Ectodermal cell (in vitro differentiated cells): ENCODE measurements at regions not wholly inside any gene's neighbourhood (a gene's known extent, or its start where the extent isn't known, plus 50 kb on each side); places are given as distances from the start of the nearest gene placed in this dataset.

Experiments used
- H3K27ac ChIP-seq: 2 replicates; pipeline ENCODE4 v1.7.0; 2013; ENCODE audit warnings: mild to moderate bottlenecking, low read depth, low read length; ENCODE audit not compliant: insufficient read depth, poor library complexity, severe bottlenecking
- H3K27me3 ChIP-seq: 2 replicates; pipeline ENCODE4 v1.7.0; 2013; ENCODE audit warnings: mild to moderate bottlenecking, low read length; ENCODE audit not compliant: insufficient read depth, control insufficient read depth, poor library complexity, severe bottlenecking
- H3K36me3 ChIP-seq: one replicate; pipeline ENCODE4 v1.7.0; 2013; ENCODE audit warnings: low read length; ENCODE audit not compliant: control insufficient read depth, insufficient read depth
- H3K4me1 ChIP-seq: one replicate; pipeline ENCODE4 v1.7.0; 2013; ENCODE audit warnings: low read length; ENCODE audit not compliant: control insufficient read depth, insufficient read depth
- H3K4me3 ChIP-seq: 2 replicates; pipeline ENCODE4 v1.7.0; 2013; ENCODE audit warnings: low read depth, low read length, control low read depth; ENCODE audit not compliant: insufficient read depth
- H3K9me3 ChIP-seq: 2 replicates; pipeline ENCODE4 v1.7.0; 2013; ENCODE audit warnings: mild to moderate bottlenecking, low read length, moderate library complexity; ENCODE audit not compliant: control insufficient read depth
- WGBS, 2 experiments: methylation state at CpG; one replicate each; pipeline ENCODE4 v1.1.7; 2013; ENCODE audit warnings: missing lambda C conversion rate in 2 of 2; 5-methylcytosine and 5-hydroxymethylcytosine counted together

- H3K4me1 ChIP-seq: no peaks in the 10 kb centered on the region
- H3K27ac ChIP-seq: no peak overlapping the region
- H3K27me3 ChIP-seq: no peaks in the 10 kb centered on the region
- H3K36me3 ChIP-seq: no peaks in the 10 kb centered on the region
- WGBS, 2 experiments: 100% methylated on average over 1 of the region's 1 CpG
- H3K9me3 ChIP-seq: no peaks in the 10 kb centered on the region
- H3K4me3 ChIP-seq: no peak overlapping the region
Observed at GRCh38 chr13:85536706-85537105, 262.5 kb downstream of the SLITRK6 start.

GRCh38 chr13:85535316-85536084, 263.7 kb downstream of the SLITRK6 start:
- H3K4me1 ChIP-seq: no peaks in the 10 kb centered on the region
- H3K27ac ChIP-seq: no peak overlapping the region
- H3K27me3 ChIP-seq: no peaks in the 10 kb centered on the region
- H3K9me3 ChIP-seq: no peaks in the 10 kb centered on the region
- no peaks in the 10 kb centered on the region for H3K36me3 ChIP-seq
- H3K4me3 ChIP-seq: no peak overlapping the region
- 81 to 96% methylated on average over 2 to 3 of the region's 4 CpGs for WGBS, 2 experiments

DNA sequence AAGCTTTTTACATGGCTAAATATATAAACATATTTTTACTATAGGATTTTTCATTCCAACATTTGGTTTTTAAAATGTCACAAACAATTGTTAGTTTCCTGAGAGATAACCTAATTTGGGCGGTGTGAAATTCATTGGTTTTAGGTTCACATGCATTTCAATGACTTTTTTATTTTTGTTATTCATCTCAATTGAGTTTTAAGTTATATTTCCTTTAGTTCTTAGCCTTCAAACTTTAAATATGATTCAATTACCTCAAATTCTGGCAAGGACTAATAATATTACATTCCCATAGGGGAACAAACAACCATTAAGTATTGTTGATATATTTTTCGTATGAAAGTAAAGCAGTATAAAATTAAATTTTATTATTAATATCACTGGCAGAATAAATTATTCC, 265.3 kb downstream of the SLITRK6 start:
- Histone ChIP-seq H3K4me1 (no peaks in the 10 kb centered on the region), H3K9me3 (no peaks in the 10 kb centered on the region), H3K4me3 (no peak overlapping the region), H3K36me3 (no peaks in the 10 kb centered on the region), H3K27ac (no peak overlapping the region), H3K27me3 (no peaks in the 10 kb centered on the region)
- WGBS, 2 experiments: no CpG with 5 or more reads among the region's 2 CpGs

GRCh38 chr13:85529218-85529594, 270.0 kb downstream of the SLITRK6 start:
- Histone ChIP-seq H3K27ac (no peak overlapping the region), H3K4me3 (no peak overlapping the region), H3K36me3 (no peaks in the 10 kb centered on the region), H3K27me3 (no peaks in the 10 kb centered on the region), H3K9me3 (no peaks in the 10 kb centered on the region), H3K4me1 (no peaks in the 10 kb centered on the region)
- WGBS, 2 experiments: 90 to 98% methylated on average over 2 of the region's 2 CpGs

- no peaks in the 10 kb centered on the region for H3K27me3 ChIP-seq
- 85 to 93% methylated on average over 3 of the region's 3 CpGs for WGBS, 2 experiments
- H3K4me3 ChIP-seq: no peak overlapping the region
- H3K36me3 ChIP-seq: no peaks in the 10 kb centered on the region
- peak overlapping the region; percentile 20 for H3K27ac ChIP-seq
- no peaks in the 10 kb centered on the region for H3K9me3 ChIP-seq
- no peaks in the 10 kb centered on the region for H3K4me1 ChIP-seq
Observed at GRCh38 chr13:85528491-85529217, 270.6 kb downstream of the SLITRK6 start.

GRCh38 chr13:85527316-85527715, 271.9 kb downstream of the SLITRK6 start:
- 93 to 94% methylated on average over 4 of the region's 4 CpGs for WGBS, 2 experiments

DNA sequence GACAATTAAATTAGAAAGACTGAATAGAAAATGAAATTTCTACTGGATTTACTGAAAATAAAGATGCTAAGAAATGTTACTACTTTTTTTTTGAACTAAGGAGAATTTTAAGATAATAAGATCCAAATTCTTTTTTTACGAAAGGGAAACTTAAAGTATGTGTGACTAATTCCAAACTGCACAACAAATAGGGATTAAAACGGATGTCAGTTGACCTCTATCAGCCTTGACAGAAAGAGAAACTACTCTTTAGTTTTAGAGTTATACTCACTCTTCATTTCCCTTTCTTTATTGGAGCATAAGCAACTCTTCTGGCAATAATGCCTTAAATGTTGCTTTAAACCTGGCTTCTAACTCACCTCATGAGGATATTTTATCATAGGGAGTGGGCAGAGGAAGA, 273.8 kb downstream of the SLITRK6 start:
- H3K36me3 ChIP-seq: no peaks in the 10 kb centered on the region
- no peak overlapping the region for H3K27ac ChIP-seq
- no peaks in the 10 kb centered on the region for H3K4me1 ChIP-seq
- WGBS, 2 experiments: 92 to 97% methylated on average over 2 of the region's 2 CpGs
- no peaks in the 10 kb centered on the region for H3K9me3 ChIP-seq
- no peaks in the 10 kb centered on the region for H3K27me3 ChIP-seq
- no peak overlapping the region for H3K4me3 ChIP-seq

More at GRCh38 chr13:85527316-85527715, 271.9 kb downstream of the SLITRK6 start:
- Histone ChIP-seq H3K27ac (no peak overlapping the region), H3K4me1 (no peaks in the 10 kb centered on the region), H3K4me3 (no peak overlapping the region), H3K27me3 (no peaks in the 10 kb centered on the region), H3K9me3 (no peaks in the 10 kb centered on the region), H3K36me3 (no peaks in the 10 kb centered on the region)

- H3K36me3 ChIP-seq: no peaks in the 10 kb centered on the region
- no peaks in the 10 kb centered on the region for H3K4me1 ChIP-seq
- H3K27me3 ChIP-seq: no peaks in the 10 kb centered on the region
- no peaks in the 10 kb centered on the region for H3K9me3 ChIP-seq
- no peak overlapping the region for H3K4me3 ChIP-seq
- no peak overlapping the region for H3K27ac ChIP-seq
- WGBS, 2 experiments: 93 to 94% methylated on average over 2 of the region's 2 CpGs
Observed at GRCh38 chr13:85521657-85522056, 277.6 kb downstream of the SLITRK6 start.

DNA sequence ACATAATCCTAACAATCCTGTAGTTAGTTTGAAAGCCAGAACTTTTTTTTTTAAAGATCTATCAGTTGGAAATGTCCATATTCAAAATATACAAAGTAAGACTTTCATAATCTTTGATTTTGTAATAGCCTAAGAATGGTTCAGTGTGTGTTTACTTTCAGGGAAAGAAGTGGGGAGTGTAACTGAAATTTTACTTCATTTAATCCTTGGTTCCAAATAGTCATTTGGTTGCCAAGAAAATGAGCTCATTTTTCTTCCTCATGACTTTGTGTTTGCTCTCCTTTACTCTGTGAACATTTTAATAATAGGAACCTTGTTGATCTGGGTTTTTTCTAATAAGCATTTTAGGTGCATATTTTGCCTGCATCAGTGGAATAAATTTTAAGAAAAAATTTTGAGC, 278.8 kb downstream of the SLITRK6 start:
- Histone ChIP-seq H3K27ac (no peak overlapping the region), H3K4me3 (no peak overlapping the region)

DNA sequence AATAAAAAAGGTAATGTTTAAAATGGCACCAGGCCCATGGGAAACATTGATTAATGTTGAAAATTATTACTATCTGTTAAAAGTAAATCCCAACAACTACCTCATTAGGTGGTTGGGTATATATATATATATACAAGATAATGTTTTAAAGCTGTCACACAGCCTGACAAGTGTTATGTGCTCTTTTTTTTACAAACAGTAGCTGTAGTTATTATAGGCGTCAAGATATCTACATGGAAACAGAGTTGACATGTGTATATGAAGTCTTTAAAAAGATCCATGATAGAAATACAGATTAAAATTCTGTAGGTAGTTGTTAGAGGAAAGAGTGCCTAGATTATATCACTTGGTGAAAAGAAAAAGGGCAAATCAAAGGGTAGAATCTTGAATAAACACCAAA, 279.9 kb downstream of the SLITRK6 start:
- Histone ChIP-seq H3K36me3 (no peaks in the 10 kb centered on the region), H3K27ac (no peak overlapping the region), H3K4me1 (no peaks in the 10 kb centered on the region), H3K27me3 (no peaks in the 10 kb centered on the region), H3K9me3 (no peaks in the 10 kb centered on the region), H3K4me3 (no peak overlapping the region)
- WGBS, 2 experiments: 56 to 67% methylated on average over 1 of the region's 1 CpG

More for the DNA sequence above, 278.8 kb downstream of the SLITRK6 start:
- Histone ChIP-seq H3K36me3 (no peaks in the 10 kb centered on the region), H3K9me3 (no peaks in the 10 kb centered on the region), H3K4me1 (no peaks in the 10 kb centered on the region), H3K27me3 (no peaks in the 10 kb centered on the region)
